Chondrocyte (in vitro differentiated cells): ENCODE measurements at regions not wholly inside any gene's neighbourhood (a gene's known extent, or its start where the extent isn't known, plus 50 kb on each side); places are given as distances from the start of the nearest gene placed in this dataset.

Source experiments
- DNase-seq: peaks from one replicate; pipeline ENCODE4 v3.0.0; 2021; ENCODE audit warnings: mixed read lengths, low spot score
- H3K27ac Mint-ChIP-seq: one replicate; pipeline ENCODE4 v1.8.0; 2021; ENCODE audit warnings: mild to moderate bottlenecking, moderate library complexity, mixed read lengths; ENCODE audit not compliant: unreplicated experiment
- H3K27me3 Mint-ChIP-seq: 2 replicates; pipeline ENCODE4 v1.8.0; 2021; ENCODE audit warnings: low read depth, mixed read lengths
- H3K36me3 Mint-ChIP-seq: 2 replicates; pipeline ENCODE4 v1.8.0; 2021; ENCODE audit warnings: low read depth, mixed read lengths
- H3K4me1 Mint-ChIP-seq: 2 replicates; pipeline ENCODE4 v1.8.0; 2021; ENCODE audit warnings: low read depth, mild to moderate bottlenecking, mixed read lengths
- H3K4me3 Mint-ChIP-seq: one replicate; pipeline ENCODE4 v1.8.0; 2021; ENCODE audit warnings: mild to moderate bottlenecking, moderate library complexity, mixed read lengths; ENCODE audit not compliant: unreplicated experiment
- H3K9me3 Mint-ChIP-seq: 2 replicates; pipeline ENCODE4 v1.8.0; 2021; ENCODE audit warnings: low read depth, mixed read lengths
- CTCF ChIP-seq: fragments of 200-600 bp; sonication (generic); IDR thresholded peaks from 2 replicates; pipeline ENCODE4 v1.5.0; 2021; ENCODE audit warnings: antibody characterized with exemption, mild to moderate bottlenecking, moderate library complexity

DNA sequence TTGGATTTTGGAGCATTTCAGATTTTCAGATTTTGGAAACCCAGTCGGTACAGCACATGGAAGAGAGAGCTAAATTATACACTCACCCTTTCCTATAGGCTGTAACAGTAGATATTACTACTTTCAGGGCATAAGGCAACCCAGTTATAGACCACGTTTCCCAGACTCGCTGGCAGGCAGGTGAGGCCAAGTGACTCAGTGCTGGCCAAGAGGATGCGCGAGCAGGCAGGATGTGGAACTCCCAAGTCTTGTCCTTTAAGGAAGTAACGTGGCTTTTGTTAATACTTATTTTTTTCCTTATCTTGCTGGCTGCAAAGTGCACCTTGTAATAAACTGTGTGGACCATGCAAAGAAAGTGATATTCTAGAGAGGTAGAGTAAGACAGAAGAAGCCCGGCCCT lies 1160.1 kb downstream of the GATA3 start:
- H3K4me1 Mint-ChIP-seq: no peaks in the 10 kb centered on the region
- no peak for TF ChIP-seq CTCF
- peaks cover 27% of the 10 kb centered on the region for H3K27me3 Mint-ChIP-seq
- no peaks in the 10 kb centered on the region for H3K36me3 Mint-ChIP-seq
- H3K4me3 Mint-ChIP-seq: no peak overlapping the region
- DNase-seq: no peak
- H3K27ac Mint-ChIP-seq: no peak overlapping the region
- no peaks in the 10 kb centered on the region for H3K9me3 Mint-ChIP-seq

GRCh38 chr10:9215121-9215520 lies 1160.6 kb downstream of the GATA3 start:
- Mint-ChIP-seq H3K4me1 (no peaks in the 10 kb centered on the region), H3K4me3 (no peak overlapping the region), H3K9me3 (no peaks in the 10 kb centered on the region), H3K27me3 (peaks cover 26% of the 10 kb centered on the region), H3K36me3 (no peaks in the 10 kb centered on the region), H3K27ac (no peak overlapping the region)
- TF ChIP-seq CTCF: no peak
- DNase-seq: no peak

DNA sequence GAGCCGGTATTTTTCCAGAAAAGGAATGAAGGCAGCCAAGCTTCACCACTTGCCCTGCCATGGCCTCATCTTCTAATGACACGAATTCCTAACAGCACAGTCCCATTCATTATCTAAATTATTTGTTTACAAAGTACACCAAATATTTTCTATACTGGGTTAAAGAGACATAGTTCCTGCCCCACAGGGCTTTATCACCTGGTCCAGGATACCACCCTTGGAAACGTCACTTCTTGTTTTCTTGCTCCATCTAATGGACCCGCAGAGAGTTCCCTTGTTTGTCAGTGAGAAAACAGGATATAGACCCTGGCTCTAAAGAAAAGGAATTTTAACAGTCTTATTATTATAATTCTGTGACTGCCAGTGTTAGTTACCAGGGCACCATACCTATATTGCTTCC lies 1165.4 kb downstream of the GATA3 start:
- DNase-seq: no peak
- H3K9me3 Mint-ChIP-seq: no peaks in the 10 kb centered on the region
- no peak overlapping the region for H3K27ac Mint-ChIP-seq
- no peak overlapping the region for H3K4me3 Mint-ChIP-seq
- no peak for TF ChIP-seq CTCF
- peaks cover 18% of the 10 kb centered on the region for H3K27me3 Mint-ChIP-seq
- H3K4me1 Mint-ChIP-seq: no peaks in the 10 kb centered on the region
- H3K36me3 Mint-ChIP-seq: no peaks in the 10 kb centered on the region

GRCh38 chr10:9222917-9223316 lies 1168.4 kb downstream of the GATA3 start:
- H3K27ac Mint-ChIP-seq: no peak overlapping the region
- TF ChIP-seq CTCF: no peak
- H3K9me3 Mint-ChIP-seq: no peaks in the 10 kb centered on the region
- H3K4me1 Mint-ChIP-seq: no peaks in the 10 kb centered on the region
- H3K36me3 Mint-ChIP-seq: no peaks in the 10 kb centered on the region
- DNase-seq: no peak
- no peak overlapping the region for H3K4me3 Mint-ChIP-seq
- H3K27me3 Mint-ChIP-seq: peaks cover 14% of the 10 kb centered on the region

GRCh38 chr10:9227679-9228365 lies 1173.3 kb downstream of the GATA3 start:
- no peak for TF ChIP-seq CTCF
- Mint-ChIP-seq H3K4me1 (no peaks in the 10 kb centered on the region), H3K27ac (no peak overlapping the region), H3K9me3 (no peaks in the 10 kb centered on the region), H3K36me3 (no peaks in the 10 kb centered on the region), H3K4me3 (no peak overlapping the region), H3K27me3 (peaks cover 16% of the 10 kb centered on the region)
- no peak for DNase-seq
